GM19025 (cell line): ENCODE measurements at regions not wholly inside any gene's neighbourhood (a gene's known extent, or its start where the extent isn't known, plus 50 kb on each side); places are given as distances from the start of the nearest gene placed in this dataset.

Source experiments
- ATAC-seq: cut with Tn5 transposase; IDR thresholded peaks from one replicate; pipeline ENCODE4 v1.9.1; 2021; ENCODE audit warnings: mild to moderate bottlenecking, low read depth, moderate library complexity; ENCODE audit not compliant: unreplicated experiment

- ATAC-seq: no peak
Measured at GRCh38 chr11:15885854-15886253, 470.5 kb downstream of the SOX6 start.

DNA sequence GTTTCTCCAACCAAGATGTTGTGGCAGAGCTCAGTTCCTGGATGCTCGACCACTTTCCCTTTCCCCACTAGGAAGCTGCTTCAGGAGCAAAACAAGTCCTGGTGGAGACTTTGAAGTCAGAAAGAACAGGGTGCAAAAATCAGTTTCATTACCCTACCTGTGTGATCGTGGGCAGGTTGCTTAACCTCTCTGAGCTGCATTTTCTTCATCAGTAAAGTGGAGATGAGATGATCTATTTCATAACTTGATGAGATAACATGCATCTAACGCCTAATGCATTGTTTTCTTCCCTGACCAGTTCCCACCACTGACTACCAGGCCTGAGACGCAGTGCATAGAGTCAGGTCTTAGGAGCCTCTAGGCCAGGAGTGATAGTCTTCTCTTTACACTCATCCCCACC is 470.0 kb downstream of the SOX6 start:
- ATAC-seq: no peak

GRCh38 chr11:15886866-15887265 is 469.5 kb downstream of the SOX6 start:
- ATAC-seq: no peak

DNA sequence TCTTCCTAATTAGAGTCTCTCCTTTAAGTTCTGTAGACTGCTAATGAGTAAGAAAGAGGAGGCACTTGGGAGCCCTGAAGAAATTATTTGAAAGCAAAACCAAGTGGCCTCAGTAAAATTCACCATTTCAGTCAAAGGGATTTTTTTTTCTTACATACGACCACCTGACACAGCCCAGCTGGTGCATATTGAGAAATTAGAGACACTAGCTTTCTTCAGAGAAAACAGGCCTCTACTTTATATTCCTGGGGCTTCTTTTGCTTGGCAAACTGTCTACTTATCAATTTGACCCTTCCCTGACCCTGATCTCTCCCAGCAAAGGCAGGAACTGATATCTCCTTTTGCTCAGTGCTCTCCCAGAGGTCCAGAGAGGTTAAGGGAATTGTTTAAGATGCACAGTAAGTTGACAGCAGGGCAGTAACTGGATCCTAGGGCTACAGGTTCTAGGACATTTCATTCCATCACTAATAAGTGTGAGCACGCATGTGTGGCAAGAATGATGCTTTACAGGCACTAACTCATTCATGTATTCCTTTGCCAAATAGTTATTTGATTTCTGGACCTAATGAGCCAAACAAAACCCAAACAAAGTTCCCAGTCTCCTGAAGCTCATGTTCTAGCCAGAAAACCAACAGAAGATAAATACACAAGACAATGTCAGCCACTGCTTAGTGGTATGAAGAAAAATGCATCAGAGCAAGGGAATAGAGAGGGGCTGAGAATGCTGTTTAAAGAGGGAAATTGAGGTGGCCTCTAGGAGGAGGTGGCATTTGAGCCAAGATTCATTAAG is 467.6 kb downstream of the SOX6 start:
- no peak for ATAC-seq

DNA sequence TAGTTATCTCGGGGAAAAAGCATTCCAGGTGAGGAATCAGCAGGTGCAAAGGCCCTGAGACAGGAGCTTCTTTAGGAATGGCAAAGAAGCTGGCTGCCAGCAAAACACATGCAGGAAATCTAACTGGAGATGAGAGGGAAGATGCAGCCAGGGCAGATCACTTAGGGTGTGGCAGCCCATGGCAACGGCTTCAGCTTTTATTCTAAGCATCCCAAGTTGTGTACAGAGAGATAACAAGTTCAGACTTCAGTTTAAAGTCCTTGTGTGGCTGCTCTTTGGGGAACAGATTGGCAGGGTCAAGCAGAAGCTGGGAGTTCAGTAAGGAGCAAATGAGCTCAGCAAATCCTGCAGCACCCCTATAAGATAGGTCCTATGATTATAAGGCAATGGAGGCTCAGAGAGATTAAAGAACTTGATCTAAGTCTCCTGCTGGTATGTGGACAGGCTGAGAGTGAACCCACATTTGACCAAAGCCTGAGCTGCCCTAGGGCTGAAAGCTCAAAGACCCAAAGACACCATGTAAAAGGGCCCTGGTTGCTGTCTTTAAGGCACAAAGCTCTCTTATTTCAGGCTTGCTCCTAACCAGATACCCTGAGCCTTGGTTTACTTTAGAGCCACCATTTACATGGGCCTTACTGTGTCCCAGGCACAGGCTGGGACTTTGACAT is 466.8 kb downstream of the SOX6 start:
- ATAC-seq: no peak

- ATAC-seq: no peak
Measured at GRCh38 chr11:15890031-15890713, 466.2 kb downstream of the SOX6 start.

- ATAC-seq: no peak
Measured at GRCh38 chr11:15893080-15893492, 463.3 kb downstream of the SOX6 start.

GRCh38 chr11:15896026-15896425 is 460.3 kb downstream of the SOX6 start:
- no peak for ATAC-seq

DNA sequence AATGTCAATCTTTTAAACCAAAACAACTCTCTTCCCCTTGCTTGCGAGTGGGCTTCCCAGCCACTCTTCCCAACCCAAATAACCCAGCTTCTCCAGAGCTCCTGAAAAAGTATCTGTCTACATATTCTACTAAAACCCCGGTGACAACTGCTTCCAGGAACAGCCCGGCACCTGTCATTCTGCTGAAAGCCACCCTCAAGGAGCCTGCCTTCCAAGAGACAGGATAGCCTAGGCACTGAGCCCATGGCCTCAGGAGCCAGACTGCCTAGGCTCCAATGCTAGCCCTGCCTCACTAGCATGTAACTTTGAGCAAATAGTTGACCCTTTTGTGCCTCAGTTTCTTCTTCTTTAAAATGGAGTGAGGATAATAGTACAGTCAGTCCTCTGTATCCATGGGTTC is 459.8 kb downstream of the SOX6 start:
- ATAC-seq: no peak

GRCh38 chr11:15897211-15897960 is 459.0 kb downstream of the SOX6 start:
- no peak for ATAC-seq

- ATAC-seq: no peak
Measured at GRCh38 chr11:15901054-15901453, 455.3 kb downstream of the SOX6 start.

DNA sequence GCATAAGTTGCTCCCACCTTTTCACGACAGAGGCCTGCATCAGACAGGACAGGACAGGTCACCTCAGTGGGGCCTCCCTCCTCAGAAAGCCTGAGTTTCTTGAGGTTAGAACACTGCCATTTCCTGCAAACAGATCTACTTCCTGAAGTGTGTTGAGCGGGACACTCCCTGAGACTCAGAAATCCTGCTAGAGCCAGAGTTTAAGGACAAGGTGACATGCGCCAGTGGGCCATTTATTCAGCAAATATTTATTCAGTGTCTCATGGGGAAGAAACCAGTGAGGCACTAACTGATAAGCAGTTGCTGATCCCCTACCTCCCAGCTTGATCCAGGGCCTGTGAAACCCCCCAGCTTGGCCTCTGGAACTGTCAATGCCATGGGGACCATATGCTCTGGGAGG is 454.6 kb downstream of the SOX6 start:
- ATAC-seq: no peak

GRCh38 chr11:15903246-15903645 is 453.1 kb downstream of the SOX6 start:
- no peak for ATAC-seq

GRCh38 chr11:15905366-15906104 is 450.8 kb downstream of the SOX6 start:
- no peak for ATAC-seq

GRCh38 chr11:15906481-15907035 is 449.8 kb downstream of the SOX6 start:
- ATAC-seq: no peak

DNA sequence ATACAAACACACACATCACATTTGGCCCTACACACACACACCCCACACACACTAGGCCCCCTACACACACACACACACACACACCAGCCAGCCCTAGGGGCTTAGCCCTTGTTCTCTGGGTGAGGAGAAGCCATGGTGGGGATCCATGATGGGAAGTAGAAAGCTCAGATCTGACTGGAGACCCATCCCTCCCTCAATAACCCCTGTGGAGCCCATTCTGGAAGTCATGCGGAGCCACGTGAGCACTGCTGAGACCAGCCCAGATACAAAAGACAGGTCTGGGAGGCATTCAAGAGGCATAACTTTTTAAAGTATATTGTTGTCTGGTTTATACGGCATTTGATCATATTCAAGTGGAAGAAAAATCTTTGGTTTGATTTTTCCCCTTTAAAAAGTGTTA is 448.5 kb downstream of the SOX6 start:
- ATAC-seq: no peak

GRCh38 chr11:15909937-15910598 is 446.3 kb downstream of the SOX6 start:
- no peak for ATAC-seq

GRCh38 chr11:15910761-15911160 is 445.6 kb downstream of the SOX6 start:
- no peak for ATAC-seq

DNA sequence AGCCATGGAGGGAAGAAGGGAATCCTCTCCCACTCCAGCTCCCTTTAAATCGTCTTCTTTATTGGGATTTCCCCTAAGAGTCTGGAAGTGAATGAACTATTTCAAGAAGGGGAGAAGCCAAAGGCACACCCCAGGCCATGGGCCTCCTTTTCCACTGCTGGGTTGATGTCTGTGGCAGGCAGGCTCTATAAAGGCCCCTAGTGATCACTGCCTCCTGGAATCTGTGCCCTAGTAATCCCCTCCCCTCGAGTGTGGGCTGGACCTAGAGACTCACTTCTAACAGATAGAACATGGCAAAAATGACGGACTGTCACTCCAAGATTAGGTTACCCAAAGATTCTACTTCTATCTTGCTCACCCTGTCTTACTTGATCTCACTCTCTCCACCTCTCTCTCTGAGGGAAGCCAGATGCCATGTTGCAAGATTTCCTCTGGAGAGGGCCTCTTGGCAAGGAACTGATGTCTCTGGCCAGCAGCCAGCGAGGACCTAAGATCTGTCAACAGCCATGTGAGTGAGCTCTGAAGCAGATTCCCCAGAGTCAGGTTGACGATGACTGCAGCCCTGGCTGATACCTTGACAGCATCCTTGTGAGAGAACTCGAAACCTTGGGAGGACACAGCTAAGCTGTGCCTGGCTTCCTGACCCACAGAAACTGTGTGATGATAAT is 444.8 kb downstream of the SOX6 start:
- no peak for ATAC-seq
